CD4-positive, alpha-beta T cell treated with Interleukin-10 for 1 hour (primary cell): ENCODE measurements at regions not wholly inside any gene's neighbourhood (a gene's known extent, or its start where the extent isn't known, plus 50 kb on each side); places are given as distances from the start of the nearest gene placed in this dataset.
"Not testable (repeated sequence)": the region's sequence is repeated elsewhere in the genome, so short reads cannot be mapped to it uniquely, and the experiment has no call there.

ENCODE experiments used
- DNase-seq: peaks from one replicate; pipeline ENCODE4 v3.0.0-alpha.2; 2020

- DNase-seq = no peak
Observed at GRCh38 chr2:226573158-226573557, 226.5 kb downstream of the IRS1 start.

GRCh38 chr2:226564667-226565066 lies 235.0 kb downstream of the IRS1 start:
- DNase-seq = no peak

- no peak for DNase-seq
Observed at GRCh38 chr2:226561962-226562361, 237.7 kb downstream of the IRS1 start.

GRCh38 chr2:226560325-226560724 lies 239.3 kb downstream of the IRS1 start:
- no peak for DNase-seq

GRCh38 chr2:226559536-226559935 lies 240.1 kb downstream of the IRS1 start:
- DNase-seq = no peak

- DNase-seq = no peak
Observed at GRCh38 chr2:226558418-226558817, 241.2 kb downstream of the IRS1 start.

- no peak for DNase-seq
Observed at GRCh38 chr2:226556050-226556449, 243.6 kb downstream of the IRS1 start.

GRCh38 chr2:226554701-226555100 lies 244.9 kb downstream of the IRS1 start:
- DNase-seq = no peak

GRCh38 chr2:226553333-226553732 lies 246.3 kb downstream of the IRS1 start:
- no peak for DNase-seq

GRCh38 chr2:226552571-226553285 lies 246.9 kb downstream of the IRS1 start:
- no peak for DNase-seq

- DNase-seq = no peak
Observed at GRCh38 chr2:226551522-226552250, 247.9 kb downstream of the IRS1 start.

- no peak for DNase-seq
Observed at GRCh38 chr2:226550801-226551200, 248.8 kb downstream of the IRS1 start.

GRCh38 chr2:226548732-226549131 lies 250.9 kb downstream of the IRS1 start:
- DNase-seq = no peak

- no peak for DNase-seq
Observed at GRCh38 chr2:226544596-226545210, 254.9 kb downstream of the IRS1 start.

- no peak for DNase-seq
Observed at GRCh38 chr2:226540204-226540994, 259.2 kb downstream of the IRS1 start.

GRCh38 chr2:226536410-226536809 lies 263.2 kb downstream of the IRS1 start:
- no peak for DNase-seq

GRCh38 chr2:226532976-226533375 lies 266.6 kb downstream of the IRS1 start:
- DNase-seq = not testable (repeated sequence)

GRCh38 chr2:226531061-226531810 lies 268.4 kb downstream of the IRS1 start:
- DNase-seq = no peak

GRCh38 chr2:226529556-226529955 lies 270.1 kb downstream of the IRS1 start:
- DNase-seq = no peak

GRCh38 chr2:226526716-226527115 lies 272.9 kb downstream of the IRS1 start:
- no peak for DNase-seq

GRCh38 chr2:226524381-226524843 lies 275.2 kb downstream of the IRS1 start:
- DNase-seq = no peak

- DNase-seq = no peak
Observed at GRCh38 chr2:226520723-226521122, 278.9 kb downstream of the IRS1 start.
